Natural killer cell (primary cell): ENCODE measurements at regions not wholly inside any gene's neighbourhood (a gene's known extent, or its start where the extent isn't known, plus 50 kb on each side); places are given as distances from the start of the nearest gene placed in this dataset.

Source experiments
- ATAC-seq, 3 donors: fragments of 150-1000 bp in 2 of 3; fragments of 200-7000 bp in 1 of 3; cut with Tn5 transposase; 1 replicate in 1 of 3; 2 replicates in 2 of 3; pipeline ENCODE4 v1.10.0; 2021; ENCODE audit warnings: mild to moderate bottlenecking in 2 of 3, moderate library complexity in 2 of 3
- DNase-seq, 2 donors: peaks; one replicate each; pipeline versions ENCODE4 v3.0.0 to v3.0.0-alpha.2; 2013 to 2021; ENCODE audit warnings: mixed read lengths in 1 of 2
- H3K27ac ChIP-seq: one replicate; pipeline ENCODE4 v1.5.1; 2013; ENCODE audit warnings: mild to moderate bottlenecking, low read length
- H3K27me3 ChIP-seq: one replicate; pipeline ENCODE4 v1.6.1; 2013; ENCODE audit warnings: low read length; ENCODE audit not compliant: control insufficient read depth, insufficient read depth
- H3K36me3 ChIP-seq: one replicate; pipeline ENCODE4 v1.6.1; 2013; ENCODE audit warnings: low read length; ENCODE audit not compliant: control insufficient read depth, insufficient read depth
- H3K4me1 ChIP-seq: one replicate; pipeline ENCODE4 v1.6.1; 2013; ENCODE audit warnings: low read length; ENCODE audit not compliant: control insufficient read depth, insufficient read depth
- H3K4me3 ChIP-seq: one replicate; pipeline ENCODE4 v1.5.1; 2013; ENCODE audit warnings: low read length
- H3K9me3 ChIP-seq: one replicate; pipeline ENCODE4 v1.6.1; 2013; ENCODE audit warnings: low read length; ENCODE audit not compliant: control insufficient read depth, insufficient read depth
- H3K27ac Mint-ChIP-seq, 2 donors: one replicate each; pipeline ENCODE4 v1.8.0; 2022; ENCODE audit warnings: mild to moderate bottlenecking in 2 of 2, mixed read lengths in 2 of 2, moderate library complexity in 1 of 2
- H3K27me3 Mint-ChIP-seq, 2 donors: one replicate each; pipeline ENCODE4 v1.8.0; 2022; ENCODE audit warnings: low read depth in 2 of 2, mixed read lengths in 2 of 2
- H3K36me3 Mint-ChIP-seq: one replicate; pipeline ENCODE4 v1.8.0; 2022; ENCODE audit warnings: mixed read lengths
- H3K4me1 Mint-ChIP-seq, 2 donors: one replicate each; pipeline ENCODE4 v1.8.0; 2022; ENCODE audit warnings: mixed read lengths in 2 of 2
- H3K4me3 Mint-ChIP-seq: one replicate; pipeline ENCODE4 v1.8.0; 2022; ENCODE audit warnings: mild to moderate bottlenecking, moderate library complexity, mixed read lengths
- H3K9me3 Mint-ChIP-seq, 2 donors: one replicate each; pipeline ENCODE4 v1.8.0; 2022; ENCODE audit warnings: mixed read lengths in 2 of 2
- CTCF ChIP-seq: fragments of 200-600 bp; IDR thresholded peaks from one replicate; pipeline ENCODE4 v1.8.0; 2022; ENCODE audit warnings: antibody characterized with exemption
- WGBS: methylation state at CpG from one replicate; pipeline ENCODE4 v1.1.7; 2013; ENCODE audit warnings: missing lambda C conversion rate; ENCODE audit not compliant: insufficient coverage; 5-methylcytosine and 5-hydroxymethylcytosine counted together
- intact Hi-C: fragments of 100-400 bp; cut with micrococcal nuclease; formaldehyde crosslinking; loops from one replicate; pipeline ENCODE4 v1.14.2; 2022

DNA sequence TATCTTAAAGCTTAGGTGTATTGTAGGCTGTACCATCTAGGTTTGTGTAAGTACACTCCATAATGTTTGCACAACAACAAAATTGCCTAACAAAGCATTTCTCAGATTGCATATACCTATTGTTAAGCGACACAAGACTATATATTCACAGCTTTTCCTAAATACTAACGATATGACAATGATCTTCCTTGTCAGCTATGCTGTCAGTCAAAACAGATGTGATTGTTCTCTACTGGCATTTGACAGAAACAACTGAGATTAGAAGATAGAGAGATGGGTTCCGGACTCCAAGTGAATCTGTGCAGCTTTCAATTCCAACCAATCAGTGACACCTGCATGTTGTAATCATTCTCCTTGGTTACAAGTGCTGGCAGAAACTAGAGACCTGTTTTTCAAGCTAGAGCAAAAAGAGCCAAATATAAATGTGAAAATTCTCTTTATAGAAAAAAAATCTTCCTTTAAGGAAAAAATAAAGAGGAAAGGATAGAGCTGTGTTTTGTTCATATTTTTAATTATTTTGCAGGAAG lies 1232.3 kb upstream of the SLC39A10 start:
- 85% methylated on average over 3 of the region's 3 CpGs for WGBS
- no peaks in the 10 kb centered on the region for H3K36me3 Mint-ChIP-seq
- Histone ChIP-seq H3K36me3 (no peaks in the 10 kb centered on the region), H3K9me3 (no peaks in the 10 kb centered on the region), H3K4me3 (no peak overlapping the region), H3K4me1 (no peaks in the 10 kb centered on the region), H3K27me3 (no peaks in the 10 kb centered on the region), H3K27ac (no peak overlapping the region)
- no peaks in the 10 kb centered on the region for H3K4me1 Mint-ChIP-seq
- peaks cover 2 to 18% of the 10 kb centered on the region in 2 donors for H3K9me3 Mint-ChIP-seq
- H3K27ac Mint-ChIP-seq, result no peak overlapping the region
- DNase-seq (no peak), ATAC-seq (no peak)
- H3K27me3 Mint-ChIP-seq, result no peaks in the 10 kb centered on the region
- intact Hi-C loops, result no loop called here
- no peak overlapping the region for H3K4me3 Mint-ChIP-seq
- no peak for TF ChIP-seq CTCF

- Histone ChIP-seq H3K36me3 (no peaks in the 10 kb centered on the region), H3K4me1 (no peaks in the 10 kb centered on the region), H3K27me3 (no peaks in the 10 kb centered on the region), H3K9me3 (no peaks in the 10 kb centered on the region), H3K4me3 (no peak overlapping the region), H3K27ac (no peak overlapping the region)
- H3K27me3 Mint-ChIP-seq, result no peaks in the 10 kb centered on the region
- H3K36me3 Mint-ChIP-seq, result no peaks in the 10 kb centered on the region
- no peak for TF ChIP-seq CTCF
- peaks cover 5 to 12% of the 10 kb centered on the region in 2 donors for H3K9me3 Mint-ChIP-seq
- H3K4me1 Mint-ChIP-seq, result no peaks in the 10 kb centered on the region
- WGBS, result 83% methylated on average over 3 of the region's 3 CpGs
- no peak overlapping the region for H3K4me3 Mint-ChIP-seq
- ATAC-seq (no peak), DNase-seq (no peak)
- intact Hi-C loops, result no loop called here
- H3K27ac Mint-ChIP-seq, result no peak overlapping the region
These were observed 1245.8 kb upstream of the SLC39A10 start for GRCh38 chr2:194411221-194411620.

- no peak overlapping the region for H3K27ac ChIP-seq
- intact Hi-C loops, result no loop called here
- H3K36me3 ChIP-seq, result no peaks in the 10 kb centered on the region
- H3K27ac Mint-ChIP-seq, result no peak overlapping the region
- TF ChIP-seq CTCF, result no peak
- DNase-seq (no peak), ATAC-seq (no peak)
- no peak overlapping the region for H3K4me3 ChIP-seq
- WGBS, result 81% methylated on average over 2 of the region's 3 CpGs
- no peaks in the 10 kb centered on the region for H3K9me3 ChIP-seq
- H3K4me3 Mint-ChIP-seq, result no peak overlapping the region
- H3K4me1 ChIP-seq, result no peaks in the 10 kb centered on the region
- no peaks in the 10 kb centered on the region for H3K27me3 ChIP-seq
- H3K27me3 Mint-ChIP-seq, result no peaks in the 10 kb centered on the region
- H3K9me3 Mint-ChIP-seq, result peaks cover 5 to 19% of the 10 kb centered on the region in 2 donors
- no peaks in the 10 kb centered on the region for H3K36me3 Mint-ChIP-seq
- no peaks in the 10 kb centered on the region for H3K4me1 Mint-ChIP-seq
These were observed 1261.2 kb upstream of the SLC39A10 start for GRCh38 chr2:194395818-194396217.

- H3K9me3 ChIP-seq, result peaks cover 8% of the 10 kb centered on the region
- no CpG with 5 or more reads among the region's 1 CpG for WGBS
- no peak for DNase-seq
- H3K4me1 ChIP-seq, result no peaks in the 10 kb centered on the region
- H3K27ac Mint-ChIP-seq, result no peak overlapping the region
- ATAC-seq, result no peak
- no peak overlapping the region for H3K27ac ChIP-seq
- peaks cover 2 to 8% of the 10 kb centered on the region in 2 donors for H3K9me3 Mint-ChIP-seq
- intact Hi-C loops, result no loop called here
- no peak overlapping the region for H3K4me3 Mint-ChIP-seq
- H3K36me3 Mint-ChIP-seq, result no peaks in the 10 kb centered on the region
- TF ChIP-seq CTCF, result no peak
- H3K27me3 ChIP-seq, result no peaks in the 10 kb centered on the region
- no peaks in the 10 kb centered on the region for H3K36me3 ChIP-seq
- H3K27me3 Mint-ChIP-seq, result no peaks in the 10 kb centered on the region
- H3K4me1 Mint-ChIP-seq, result peaks cover 0 to 4% of the 10 kb centered on the region in 2 donors
- H3K4me3 ChIP-seq, result no peak overlapping the region
These were observed 1271.7 kb upstream of the SLC39A10 start for GRCh38 chr2:194385376-194385775.
